ENCODE measurements at regions not wholly inside any gene's neighbourhood (a gene's known extent, or its start where the extent isn't known, plus 50 kb on each side); places are given as distances from the start of the nearest gene placed in this dataset.

DNA sequence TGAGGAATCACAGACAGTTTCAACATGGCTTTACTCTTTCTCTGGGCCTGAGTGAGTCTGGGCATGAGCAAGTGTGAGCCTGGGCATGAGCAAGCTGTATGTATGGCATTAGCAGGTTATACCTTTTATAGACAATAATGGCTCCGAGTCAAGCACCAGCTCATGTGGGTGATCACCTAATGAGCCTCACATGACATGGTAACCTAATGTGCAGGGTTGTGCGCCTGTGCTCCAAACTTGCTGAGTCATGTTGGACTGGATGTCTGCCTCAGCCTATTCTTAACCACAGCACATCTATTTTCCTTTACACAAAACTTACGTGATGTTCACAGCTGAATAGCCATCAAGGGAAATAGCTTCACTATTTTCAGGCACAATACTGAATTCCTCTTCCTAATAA lies 236.2 kb upstream of the NRIP1 start (continued):
- TF ChIP-seq ZNF175 (CRISPR knock-in tag; IDR thresholded peaks at IDR 0.05; ENCODE audit: low read depth) = no peak
- TF ChIP-seq, protein P1, sequence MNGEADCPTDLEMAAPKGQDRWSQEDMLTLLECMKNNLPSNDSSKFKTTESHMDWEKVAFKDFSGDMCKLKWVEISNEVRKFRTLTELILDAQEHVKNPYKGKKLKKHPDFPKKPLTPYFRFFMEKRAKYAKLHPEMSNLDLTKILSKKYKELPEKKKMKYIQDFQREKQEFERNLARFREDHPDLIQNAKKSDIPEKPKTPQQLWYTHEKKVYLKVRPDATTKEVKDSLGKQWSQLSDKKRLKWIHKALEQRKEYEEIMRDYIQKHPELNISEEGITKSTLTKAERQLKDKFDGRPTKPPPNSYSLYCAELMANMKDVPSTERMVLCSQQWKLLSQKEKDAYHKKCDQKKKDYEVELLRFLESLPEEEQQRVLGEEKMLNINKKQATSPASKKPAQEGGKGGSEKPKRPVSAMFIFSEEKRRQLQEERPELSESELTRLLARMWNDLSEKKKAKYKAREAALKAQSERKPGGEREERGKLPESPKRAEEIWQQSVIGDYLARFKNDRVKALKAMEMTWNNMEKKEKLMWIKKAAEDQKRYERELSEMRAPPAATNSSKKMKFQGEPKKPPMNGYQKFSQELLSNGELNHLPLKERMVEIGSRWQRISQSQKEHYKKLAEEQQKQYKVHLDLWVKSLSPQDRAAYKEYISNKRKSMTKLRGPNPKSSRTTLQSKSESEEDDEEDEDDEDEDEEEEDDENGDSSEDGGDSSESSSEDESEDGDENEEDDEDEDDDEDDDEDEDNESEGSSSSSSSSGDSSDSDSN (IDR thresholded peaks at IDR 0.05; ENCODE audit: borderline replicate concordance in 1 of 2, low read depth in 2 of 2, low read length in 2 of 2) = no peak
- TF ChIP-seq ZNF431 (CRISPR knock-in tag; IDR thresholded peaks at IDR 0.05) = no peak
- TF ChIP-seq C11orf30 (IDR thresholded peaks at IDR 0.05; ENCODE audit: low read depth) = peak; percentile 87
- no peak for TF ChIP-seq CAMTA2 (CRISPR knock-in tag; conservative IDR thresholded peaks at IDR 0.05)
- no peak for TF ChIP-seq JUND (IDR thresholded peaks at IDR 0.05; ENCODE audit: borderline replicate concordance, low read depth, low read length)
- TF ChIP-seq JUND (tag; IDR thresholded peaks at IDR 0.05; ENCODE audit: borderline replicate concordance, low read depth, low read length) = no peak
- no peak for TF ChIP-seq SAP30 (IDR thresholded peaks at IDR 0.05; ENCODE audit: borderline replicate concordance, insufficient read depth, low read depth, low read length, poor library complexity, severe bottlenecking)
- TF ChIP-seq ZNF282 (CRISPR knock-in tag; IDR thresholded peaks at IDR 0.05) = no peak
- TF ChIP-seq TRIM24 (IDR thresholded peaks at IDR 0.05) = peak in 1 of 2 experiments; percentile 14; a peak in 1 of 4 replicates
- TF ChIP-seq NFRKB (IDR thresholded peaks at IDR 0.05; ENCODE audit: low read depth) = no peak
- TF ChIP-seq ZNF589 (CRISPR knock-in tag; IDR thresholded peaks at IDR 0.05; ENCODE audit: low read depth) = no peak
- TF ChIP-seq NCOA1 (IDR thresholded peaks at IDR 0.05; ENCODE audit: low read depth) = no peak
- no peak for TF ChIP-seq KAT8 (IDR thresholded peaks at IDR 0.05; ENCODE audit: low read depth)
- no peak for TF ChIP-seq NR1H2 (CRISPR knock-in tag; IDR thresholded peaks at IDR 0.05)
- TF ChIP-seq, protein P2, sequence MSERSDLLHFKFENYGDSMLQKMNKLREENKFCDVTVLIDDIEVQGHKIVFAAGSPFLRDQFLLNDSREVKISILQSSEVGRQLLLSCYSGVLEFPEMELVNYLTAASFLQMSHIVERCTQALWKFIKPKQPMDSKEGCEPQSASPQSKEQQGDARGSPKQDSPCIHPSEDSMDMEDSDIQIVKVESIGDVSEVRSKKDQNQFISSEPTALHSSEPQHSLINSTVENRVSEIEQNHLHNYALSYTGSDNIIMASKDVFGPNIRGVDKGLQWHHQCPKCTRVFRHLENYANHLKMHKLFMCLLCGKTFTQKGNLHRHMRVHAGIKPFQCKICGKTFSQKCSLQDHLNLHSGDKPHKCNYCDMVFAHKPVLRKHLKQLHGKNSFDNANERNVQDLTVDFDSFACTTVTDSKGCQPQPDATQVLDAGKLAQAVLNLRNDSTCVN (CRISPR knock-in tag; IDR thresholded peaks at IDR 0.05) = no peak
- no peak for TF ChIP-seq PTTG1 (tag; IDR thresholded peaks at IDR 0.05; ENCODE audit: low read depth)
- peak; percentile 79; the same call in 1 of the 2 replicates for TF ChIP-seq MAFK (IDR thresholded peaks at IDR 0.05; ENCODE audit: low read length)
- TF ChIP-seq, protein P3, sequence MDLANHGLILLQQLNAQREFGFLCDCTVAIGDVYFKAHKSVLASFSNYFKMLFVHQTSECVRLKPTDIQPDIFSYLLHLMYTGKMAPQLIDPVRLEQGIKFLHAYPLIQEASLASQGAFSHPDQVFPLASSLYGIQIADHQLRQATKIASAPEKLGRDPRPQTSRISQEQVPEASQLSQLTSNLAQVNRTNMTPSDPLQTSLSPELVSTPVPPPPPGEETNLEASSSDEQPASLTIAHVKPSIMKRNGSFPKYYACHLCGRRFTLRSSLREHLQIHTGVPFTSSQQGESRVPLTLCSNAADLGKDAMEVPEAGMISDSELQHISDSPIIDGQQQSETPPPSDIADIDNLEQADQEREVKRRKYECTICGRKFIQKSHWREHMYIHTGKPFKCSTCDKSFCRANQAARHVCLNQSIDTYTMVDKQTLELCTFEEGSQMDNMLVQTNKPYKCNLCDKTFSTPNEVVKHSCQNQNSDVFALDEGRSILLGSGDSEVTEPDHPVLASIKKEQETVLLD (IDR thresholded peaks at IDR 0.05) = no peak
- TF ChIP-seq, protein P4, sequence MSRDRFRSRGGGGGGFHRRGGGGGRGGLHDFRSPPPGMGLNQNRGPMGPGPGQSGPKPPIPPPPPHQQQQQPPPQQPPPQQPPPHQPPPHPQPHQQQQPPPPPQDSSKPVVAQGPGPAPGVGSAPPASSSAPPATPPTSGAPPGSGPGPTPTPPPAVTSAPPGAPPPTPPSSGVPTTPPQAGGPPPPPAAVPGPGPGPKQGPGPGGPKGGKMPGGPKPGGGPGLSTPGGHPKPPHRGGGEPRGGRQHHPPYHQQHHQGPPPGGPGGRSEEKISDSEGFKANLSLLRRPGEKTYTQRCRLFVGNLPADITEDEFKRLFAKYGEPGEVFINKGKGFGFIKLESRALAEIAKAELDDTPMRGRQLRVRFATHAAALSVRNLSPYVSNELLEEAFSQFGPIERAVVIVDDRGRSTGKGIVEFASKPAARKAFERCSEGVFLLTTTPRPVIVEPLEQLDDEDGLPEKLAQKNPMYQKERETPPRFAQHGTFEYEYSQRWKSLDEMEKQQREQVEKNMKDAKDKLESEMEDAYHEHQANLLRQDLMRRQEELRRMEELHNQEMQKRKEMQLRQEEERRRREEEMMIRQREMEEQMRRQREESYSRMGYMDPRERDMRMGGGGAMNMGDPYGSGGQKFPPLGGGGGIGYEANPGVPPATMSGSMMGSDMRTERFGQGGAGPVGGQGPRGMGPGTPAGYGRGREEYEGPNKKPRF (IDR thresholded peaks at IDR 0.05; ENCODE audit: low read depth, low read length) = no peak
- TF ChIP-seq, protein P5, sequence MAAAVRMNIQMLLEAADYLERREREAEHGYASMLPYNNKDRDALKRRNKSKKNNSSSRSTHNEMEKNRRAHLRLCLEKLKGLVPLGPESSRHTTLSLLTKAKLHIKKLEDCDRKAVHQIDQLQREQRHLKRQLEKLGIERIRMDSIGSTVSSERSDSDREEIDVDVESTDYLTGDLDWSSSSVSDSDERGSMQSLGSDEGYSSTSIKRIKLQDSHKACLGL (CRISPR knock-in tag; IDR thresholded peaks at IDR 0.05; ENCODE audit: borderline replicate concordance, poor library complexity, severe bottlenecking) = no peak
- TF ChIP-seq SUPT5H (IDR thresholded peaks at IDR 0.05) = no peak
- TF ChIP-seq BRF1 (IDR thresholded peaks at IDR 0.05; ENCODE audit: borderline replicate concordance, extremely low read depth, insufficient read length) = no peak
